Activated CD4-positive, alpha-beta T cell treated with anti-CD3 and anti-CD28 coated beads, Interleukin-2, Interleukin-4, amounts not matched to agents 100 ng/mL and 50 ng/mL, durations not matched to agents 16 hours and 8 hours (primary cell): ENCODE measurements at regions not wholly inside any gene's neighbourhood (a gene's known extent, or its start where the extent isn't known, plus 50 kb on each side); places are given as distances from the start of the nearest gene placed in this dataset.
"Not testable (repeated sequence)": the region's sequence is repeated elsewhere in the genome, so short reads cannot be mapped to it uniquely, and the experiment has no call there.

Source experiments
- DNase-seq: peaks from one replicate; pipeline ENCODE4 v3.0.0-alpha.2; 2020; ENCODE audit warnings: low spot score

DNA sequence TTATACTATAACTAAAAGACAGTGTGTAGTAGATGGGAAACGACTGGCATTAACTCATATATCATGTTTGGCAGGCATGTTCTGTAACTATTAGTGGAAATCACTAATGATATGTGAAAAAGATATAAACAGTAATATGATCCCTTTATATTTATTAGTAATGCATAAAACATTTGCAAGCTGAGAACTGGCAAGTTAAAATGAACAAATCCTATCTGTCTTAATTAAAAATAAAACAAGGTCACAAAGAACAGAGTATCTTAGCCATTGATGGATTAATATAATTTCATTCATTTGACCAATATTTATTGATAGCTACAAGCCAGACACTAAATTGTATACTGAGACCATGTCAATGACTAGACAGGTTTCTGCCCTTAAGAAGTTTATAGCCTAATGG lies 154.5 kb downstream of the CRPPA start:
- DNase-seq, result no peak

GRCh38 chr7:16266470-16266869 lies 154.9 kb downstream of the CRPPA start:
- DNase-seq, result not testable (repeated sequence)

- no peak for DNase-seq
Observed at GRCh38 chr7:16265863-16266458, 155.4 kb downstream of the CRPPA start.

DNA sequence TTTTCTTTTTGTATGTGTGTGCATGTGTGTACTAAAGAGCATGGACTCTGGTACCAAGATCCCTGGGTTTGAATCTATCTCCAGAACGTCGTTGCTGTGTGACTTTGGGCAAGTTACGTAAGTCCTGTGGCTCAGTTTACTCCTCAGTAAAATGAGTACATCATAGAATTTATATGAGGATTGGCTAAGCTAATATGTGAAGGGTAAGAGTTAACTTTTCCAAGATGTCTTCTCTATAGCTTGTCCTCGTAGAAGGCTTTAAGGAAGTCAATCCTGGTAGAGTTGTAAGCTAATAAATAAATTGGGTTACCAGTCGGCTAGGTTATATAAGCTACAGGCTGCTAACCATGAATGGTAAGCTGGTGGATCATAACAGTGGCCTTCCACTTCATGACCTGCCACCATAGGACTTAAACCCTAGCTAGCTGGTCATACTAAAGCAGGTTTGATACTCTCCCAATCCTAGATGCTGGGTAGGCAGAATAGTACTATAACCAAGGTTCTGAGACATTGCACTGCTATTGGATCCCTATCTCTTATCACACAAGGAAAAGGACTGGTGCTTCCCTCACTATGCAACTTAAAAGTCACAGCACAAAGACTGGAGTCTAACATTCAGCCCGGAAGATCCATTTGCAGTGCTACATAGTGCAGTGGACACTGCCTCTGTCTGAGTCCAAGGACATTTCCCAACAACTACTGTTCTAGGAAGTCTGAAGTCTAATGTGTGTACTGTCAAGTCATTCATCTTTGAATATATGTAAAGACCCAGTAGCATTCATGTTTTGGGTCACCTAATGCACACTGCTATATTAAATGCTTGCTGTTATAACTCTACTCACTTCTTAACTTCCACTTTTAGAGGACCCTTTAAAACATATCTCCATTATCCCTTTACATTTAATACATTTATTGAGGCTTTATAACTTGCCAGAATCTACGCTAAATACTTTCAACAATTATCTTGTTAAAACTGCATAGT lies 156.2 kb downstream of the CRPPA start:
- no peak for DNase-seq

DNA sequence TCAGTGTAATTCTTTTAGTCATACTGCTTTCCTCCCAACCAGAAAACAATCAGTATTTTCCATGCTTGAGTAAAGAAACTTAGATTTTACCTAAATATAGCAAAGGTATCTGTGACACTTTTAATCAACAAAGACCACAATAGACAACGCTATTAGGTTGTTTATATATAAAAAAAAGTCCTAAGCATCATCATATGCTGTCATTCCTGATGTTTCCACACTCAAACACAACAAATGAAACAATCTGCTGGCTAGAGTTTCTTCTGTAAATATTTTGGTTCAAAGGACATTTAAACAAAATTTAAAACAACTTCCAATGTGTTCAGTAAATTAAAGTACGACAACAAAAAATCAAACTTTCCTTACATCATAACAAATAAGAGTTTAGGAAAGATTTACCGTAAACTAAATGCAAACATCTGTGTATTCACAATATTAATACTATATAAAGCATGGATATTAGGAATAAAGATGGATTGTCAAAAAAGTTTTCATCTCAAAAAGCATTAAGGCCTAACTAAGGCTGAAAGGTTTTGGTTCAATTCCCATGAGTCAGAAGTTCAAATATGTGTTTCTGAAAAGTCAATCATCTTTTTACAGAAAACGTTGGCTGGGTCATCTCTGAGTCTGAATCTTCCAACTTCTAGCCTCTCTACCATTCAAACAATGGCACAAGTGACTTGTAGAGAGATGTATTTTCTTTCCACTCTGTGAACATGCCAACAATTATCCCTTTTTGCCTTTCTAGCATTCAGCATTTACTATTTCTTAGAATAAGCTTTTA lies 157.1 kb downstream of the CRPPA start:
- DNase-seq, result no peak

GRCh38 chr7:16263377-16263776 lies 158.0 kb downstream of the CRPPA start:
- not testable (repeated sequence) for DNase-seq

DNA sequence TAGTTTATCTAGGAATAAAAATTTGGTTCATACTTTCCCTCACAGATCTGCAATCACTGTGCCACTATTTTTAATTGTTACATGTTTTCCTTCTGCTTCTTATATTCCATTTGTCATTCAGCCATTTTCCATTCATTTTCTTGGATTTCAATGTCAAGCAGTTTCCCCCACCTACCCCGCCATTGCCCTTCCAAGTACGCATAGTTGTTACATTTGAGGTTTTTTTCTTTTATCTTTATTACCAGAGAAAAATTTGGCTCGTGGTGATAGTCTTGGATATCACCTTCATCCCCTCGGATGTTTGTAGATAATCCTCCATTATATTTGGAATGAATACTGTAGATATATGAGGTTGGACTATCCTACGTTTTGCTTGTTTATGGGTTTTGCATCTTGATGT lies 159.7 kb downstream of the CRPPA start:
- no peak for DNase-seq

- DNase-seq, result no peak
Observed at GRCh38 chr7:16261100-16261499, 160.2 kb downstream of the CRPPA start.

DNA sequence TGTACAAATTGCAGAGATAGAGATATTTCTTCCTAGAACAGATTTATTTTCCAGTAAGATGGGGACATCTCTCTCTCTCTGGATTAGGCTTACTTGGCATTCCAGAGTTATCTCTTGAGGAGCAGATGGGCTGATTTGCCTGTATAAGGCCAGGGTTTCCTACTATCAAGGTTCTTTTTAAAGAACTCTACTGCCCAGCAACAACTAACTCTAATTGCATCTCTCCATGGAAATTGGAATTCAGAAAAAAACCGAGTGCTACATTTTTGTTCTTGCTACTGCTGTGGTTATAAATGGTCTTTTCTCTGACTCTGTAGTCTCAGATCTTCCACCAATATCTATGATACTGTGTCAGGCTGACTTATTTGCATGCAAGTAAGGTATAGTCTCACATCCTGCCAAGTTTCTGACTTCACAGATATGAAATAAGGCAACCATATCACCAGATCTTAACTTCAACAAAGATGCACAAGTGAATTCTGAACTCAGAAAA lies 161.1 kb downstream of the CRPPA start:
- DNase-seq, result no peak

DNA sequence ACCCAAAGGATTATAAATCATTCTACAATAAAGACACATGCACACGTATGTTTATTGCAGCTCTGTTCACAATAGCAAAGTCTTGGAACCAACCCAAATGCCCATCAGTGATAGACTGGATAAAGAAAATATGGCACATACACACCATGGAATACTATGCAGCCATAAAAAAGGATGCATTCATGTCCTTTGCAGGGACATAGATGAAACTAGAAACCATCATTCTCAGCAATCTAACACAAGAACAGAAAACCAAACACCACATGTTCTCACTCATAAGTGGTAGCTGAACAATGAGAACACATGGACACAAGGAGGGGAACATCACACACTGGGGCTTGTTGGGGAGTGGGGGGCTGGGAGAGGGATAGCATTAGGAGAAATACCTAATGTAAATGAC lies 164.9 kb downstream of the CRPPA start:
- DNase-seq, result not testable (repeated sequence)

DNA sequence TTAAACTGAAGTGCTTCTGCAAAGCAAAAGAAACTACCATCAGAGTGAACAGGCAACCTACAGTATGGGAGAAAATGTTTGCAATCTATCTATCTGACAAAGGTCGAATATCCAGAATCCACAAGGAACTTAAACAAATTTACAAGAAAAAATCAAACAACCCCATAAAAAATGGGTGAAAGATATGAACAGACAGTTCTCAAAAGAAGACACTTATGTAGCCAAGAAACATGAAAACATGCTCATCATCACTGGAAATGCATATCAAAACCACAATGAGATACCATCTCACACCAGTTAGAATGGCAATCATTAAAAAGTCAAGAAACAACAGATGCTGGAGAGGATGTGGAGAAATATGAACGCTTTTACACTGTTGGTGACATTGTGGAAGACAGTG lies 165.4 kb downstream of the CRPPA start:
- DNase-seq, result not testable (repeated sequence)

GRCh38 chr7:16250655-16251054 lies 170.7 kb downstream of the CRPPA start:
- DNase-seq, result not testable (repeated sequence)

DNA sequence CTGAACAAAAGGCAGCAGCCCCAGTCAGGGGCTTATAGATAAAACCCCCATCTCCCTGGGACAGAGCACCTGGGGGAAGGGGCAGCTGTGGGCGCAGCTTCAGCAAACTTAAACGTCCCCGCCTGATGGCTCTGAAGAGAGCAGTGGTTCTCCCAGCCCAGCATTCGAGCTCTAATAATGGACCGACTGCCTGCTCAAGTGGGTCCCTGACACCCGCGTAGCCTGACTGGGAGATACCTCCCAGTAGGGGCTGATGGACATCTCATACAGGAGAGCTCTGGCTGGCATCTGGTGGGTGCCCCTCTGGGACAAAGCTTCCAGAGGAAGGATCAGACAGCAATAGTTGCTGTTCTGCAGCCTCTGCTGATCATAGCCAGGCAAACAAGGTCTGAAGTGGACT lies 172.1 kb downstream of the CRPPA start:
- DNase-seq, result not testable (repeated sequence)

GRCh38 chr7:16248556-16248955 lies 172.8 kb downstream of the CRPPA start:
- not testable (repeated sequence) for DNase-seq

- DNase-seq, result no peak
Observed at GRCh38 chr7:16244469-16244868, 176.9 kb downstream of the CRPPA start.

DNA sequence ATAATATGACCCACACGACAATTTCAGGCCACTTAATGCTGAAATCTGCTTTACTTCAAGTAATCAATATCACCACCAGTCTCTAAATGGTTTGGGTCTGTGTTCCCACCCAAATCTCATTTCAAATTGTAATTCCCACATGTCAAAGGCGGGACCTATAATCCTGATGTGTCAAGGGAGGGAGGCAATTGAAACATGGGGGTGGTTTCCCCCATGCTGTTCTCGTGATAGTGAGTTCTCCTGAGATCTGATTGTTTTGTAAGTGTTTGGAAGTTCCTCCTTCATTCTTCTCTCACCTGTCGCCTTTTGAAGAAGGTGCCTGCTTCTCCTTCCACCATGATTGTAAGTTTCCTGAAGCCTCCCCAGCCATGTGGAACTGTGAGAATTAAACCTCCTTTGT lies 178.4 kb downstream of the CRPPA start:
- DNase-seq, result no peak

DNA sequence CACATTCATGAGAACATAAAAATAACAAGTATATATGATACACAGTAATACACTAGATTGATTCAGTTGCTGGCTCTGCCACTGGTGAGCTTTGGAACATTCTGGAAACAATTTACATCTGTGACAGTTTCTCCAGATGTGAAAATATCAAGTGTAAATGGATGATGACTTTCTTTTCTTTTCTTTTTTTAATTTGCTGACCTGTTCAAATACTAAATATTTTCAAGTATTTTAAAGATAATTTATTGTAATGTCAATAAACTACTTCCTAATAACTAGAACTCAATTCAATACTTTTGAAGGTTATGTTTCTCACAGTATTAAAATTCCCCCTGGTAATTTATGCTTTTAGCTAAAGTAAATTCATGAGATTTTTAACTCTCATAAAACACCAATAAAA lies 180.3 kb downstream of the CRPPA start:
- no peak for DNase-seq

DNA sequence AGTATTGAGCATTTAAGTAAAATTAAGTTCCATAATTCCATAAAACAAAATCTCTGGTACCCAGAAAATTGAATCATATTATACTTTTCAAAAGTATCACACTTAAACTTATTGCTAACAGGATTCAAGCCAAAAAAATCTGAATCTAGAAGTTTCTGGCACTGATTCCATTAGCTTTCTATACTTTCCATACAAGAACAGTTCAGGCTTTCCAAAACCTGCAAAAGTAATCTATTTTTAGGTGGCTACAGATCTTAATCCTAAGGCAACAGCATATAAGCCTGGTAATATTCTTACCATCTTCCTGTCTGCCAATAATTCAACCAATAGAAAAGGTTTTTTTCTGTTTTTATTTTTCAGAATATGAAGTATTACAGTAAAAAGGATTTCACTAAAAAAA lies 185.0 kb downstream of the CRPPA start:
- no peak for DNase-seq

DNA sequence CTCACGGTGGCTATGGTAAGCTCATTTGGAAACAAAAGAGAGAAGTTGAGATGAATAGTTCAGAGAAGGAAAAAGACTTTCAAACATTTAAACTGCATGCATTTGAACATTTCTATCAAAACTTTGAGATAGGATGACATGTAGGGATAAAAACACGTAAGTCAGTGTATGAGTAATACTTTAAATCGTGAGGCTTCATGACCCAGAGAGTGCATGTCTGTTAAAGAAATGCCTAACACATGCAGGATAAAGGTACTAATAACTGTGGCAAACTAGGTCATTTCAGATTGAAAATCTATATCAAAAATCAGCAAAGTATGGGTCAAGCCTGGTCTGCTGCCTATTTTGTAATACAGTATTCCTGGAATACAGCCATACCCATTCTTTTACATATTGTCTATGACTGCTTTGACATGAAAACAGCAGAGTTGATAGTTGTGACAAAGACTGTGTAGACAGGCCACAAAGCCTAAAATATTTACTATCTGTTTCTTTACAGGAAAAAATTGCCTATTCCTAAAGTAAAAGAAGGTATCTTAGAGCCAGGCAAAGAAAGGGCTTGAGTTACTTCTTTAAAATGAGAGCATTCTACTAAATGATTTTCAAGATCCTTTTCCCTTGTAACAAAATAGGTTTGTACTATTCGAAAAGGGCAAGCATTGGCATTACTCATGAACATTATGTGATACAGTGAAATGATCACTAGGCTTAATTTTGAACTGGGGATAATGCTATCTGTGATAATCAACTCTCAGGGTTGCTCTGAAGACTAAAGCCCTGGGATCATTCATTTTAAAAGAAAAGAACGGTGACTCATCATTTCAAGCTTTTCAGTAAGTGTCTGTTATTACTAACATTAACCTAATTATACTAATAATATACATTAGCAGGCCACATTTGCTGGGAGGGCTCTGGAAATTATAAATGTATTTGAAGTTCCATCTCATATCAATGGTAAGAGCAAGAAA lies 185.9 kb downstream of the CRPPA start:
- no peak for DNase-seq

- DNase-seq, result no peak
Observed at GRCh38 chr7:16234493-16235146, 186.7 kb downstream of the CRPPA start.

DNA sequence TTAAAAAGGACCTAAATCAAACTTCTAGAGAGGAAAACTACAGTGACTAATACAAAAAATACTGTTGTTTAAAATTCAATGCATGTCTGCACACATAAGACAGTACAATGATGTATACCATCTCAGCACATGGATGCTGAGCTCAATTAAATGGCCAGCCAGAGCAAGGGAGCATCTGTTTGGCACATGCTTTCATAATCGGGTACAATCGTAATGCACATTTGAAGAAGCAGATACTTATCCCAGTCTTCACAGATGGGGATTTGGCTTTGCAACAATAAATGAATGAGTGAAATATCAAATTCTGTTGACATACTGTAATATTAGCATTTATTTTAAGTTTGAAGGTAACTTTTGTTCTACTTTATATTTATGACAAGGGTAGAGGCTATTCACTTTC lies 187.8 kb downstream of the CRPPA start:
- DNase-seq, result no peak
